ENCODE measurements at regions not wholly inside any gene's neighbourhood (a gene's known extent, or its start where the extent isn't known, plus 50 kb on each side); places are given as distances from the start of the nearest gene placed in this dataset.

- no peak overlapping the region for H3K27ac ChIP-seq (ENCODE audit: insufficient read length, low read depth, low read length)
- H3K23me2 ChIP-seq (ENCODE audit: insufficient read length, low read depth, low read length, poor library complexity, severe bottlenecking): no peaks in the 10 kb centered on the region
- H2BK20ac ChIP-seq (ENCODE audit: low read depth, low read length, poor library complexity, severe bottlenecking): no peak overlapping the region
- TF ChIP-seq CTCF (conservative IDR thresholded peaks at IDR 0.05): peak; percentile 67
- no peak overlapping the region for H3K18ac ChIP-seq (ENCODE audit: insufficient read length, low read depth, low read length)
- no peak overlapping the region for H2AK5ac ChIP-seq (ENCODE audit: insufficient read length, low read length)
- no peaks in the 10 kb centered on the region for H3K79me1 ChIP-seq (ENCODE audit: insufficient read depth, low read depth, low read length, poor library complexity, severe bottlenecking)
- no peak overlapping the region for H2BK12ac ChIP-seq (ENCODE audit: insufficient read length, low read depth, low read length)
- no peak overlapping the region for H3K4ac ChIP-seq (ENCODE audit: low read depth, low read length)
- no peak overlapping the region for H2BK5ac ChIP-seq (ENCODE audit: insufficient read length, low read length)
- no peak overlapping the region for H3K23ac ChIP-seq (ENCODE audit: insufficient read length, low read depth, low read length)
- Mint-ChIP-seq H3K27me3 (ENCODE audit: low read depth) (no peaks in the 10 kb centered on the region), H3K4me1 (no peaks in the 10 kb centered on the region), H3K36me3 (ENCODE audit: insufficient read depth in 1 of 3, low read depth in 3 of 3) (peaks cover 0 to 6% (median 0%) of the 10 kb centered on the region in 3 experiments; a peak in 3 of 7 replicates), H3K9me3 (peaks cover 5 to 6% of the 10 kb centered on the region in 2 experiments; a peak in 4 of 5 replicates), H3K4me3 (no peak overlapping the region), H3K27ac (no peak overlapping the region; a peak in 1 of 7 replicates)
- H2BK120ac ChIP-seq (ENCODE audit: low read depth, low read length, poor library complexity, severe bottlenecking): no peak overlapping the region
- no peak overlapping the region for H2BK15ac ChIP-seq (ENCODE audit: low read depth, low read length)
- no CpG with 5 or more reads among the region's 2 CpGs for WGBS (ENCODE audit: extremely low coverage, insufficient read length, low lambda C conversion rate)
- H3K27me3 ChIP-seq (ENCODE audit: insufficient read depth, low read length): no peaks in the 10 kb centered on the region
- no peak for DNase-seq
- no peaks in the 10 kb centered on the region for H3K4me1 ChIP-seq (ENCODE audit: insufficient read depth, low read length)
- H4K8ac ChIP-seq (replicated peaks; ENCODE audit: insufficient read length, low read depth, low read length): no peak overlapping the region
- no peaks in the 10 kb centered on the region for H3K9me3 ChIP-seq (ENCODE audit: control insufficient read depth, low read depth, low read length)
- no peaks in the 10 kb centered on the region for H4K20me1 ChIP-seq (ENCODE audit: control insufficient read depth, insufficient read depth, insufficient read length)
- no peak overlapping the region for H3K14ac ChIP-seq (ENCODE audit: insufficient read depth, low read length)
- H2AFZ ChIP-seq (ENCODE audit: low read length): no peak overlapping the region
- H3T11ph ChIP-seq (ENCODE audit: low read length): no peak overlapping the region
- H3K56ac ChIP-seq (ENCODE audit: insufficient read length, low read depth, low read length): no peak overlapping the region
- H4K5ac ChIP-seq (ENCODE audit: insufficient read length, low read depth, low read length): no peak overlapping the region
- no peak overlapping the region for H4K91ac ChIP-seq (ENCODE audit: insufficient read length, low read depth, low read length)
- no peaks in the 10 kb centered on the region for H3K79me2 ChIP-seq (ENCODE audit: insufficient read depth, low read length)
- H3K9ac ChIP-seq (ENCODE audit: extremely low read depth, insufficient read length, low read length): no peak overlapping the region
- H3K4me2 ChIP-seq (ENCODE audit: insufficient read depth, insufficient read length, low read length): no peak overlapping the region
Measured at GRCh38 chr11:38411149-38411548, 1813.1 kb upstream of the RAG2 start.
